ENCODE measurements at regions not wholly inside any gene's neighbourhood (a gene's known extent, or its start where the extent isn't known, plus 50 kb on each side); places are given as distances from the start of the nearest gene placed in this dataset.
A peak's percentile ranks its signal among the peaks of the same experiment; 100 is the strongest.

DNA sequence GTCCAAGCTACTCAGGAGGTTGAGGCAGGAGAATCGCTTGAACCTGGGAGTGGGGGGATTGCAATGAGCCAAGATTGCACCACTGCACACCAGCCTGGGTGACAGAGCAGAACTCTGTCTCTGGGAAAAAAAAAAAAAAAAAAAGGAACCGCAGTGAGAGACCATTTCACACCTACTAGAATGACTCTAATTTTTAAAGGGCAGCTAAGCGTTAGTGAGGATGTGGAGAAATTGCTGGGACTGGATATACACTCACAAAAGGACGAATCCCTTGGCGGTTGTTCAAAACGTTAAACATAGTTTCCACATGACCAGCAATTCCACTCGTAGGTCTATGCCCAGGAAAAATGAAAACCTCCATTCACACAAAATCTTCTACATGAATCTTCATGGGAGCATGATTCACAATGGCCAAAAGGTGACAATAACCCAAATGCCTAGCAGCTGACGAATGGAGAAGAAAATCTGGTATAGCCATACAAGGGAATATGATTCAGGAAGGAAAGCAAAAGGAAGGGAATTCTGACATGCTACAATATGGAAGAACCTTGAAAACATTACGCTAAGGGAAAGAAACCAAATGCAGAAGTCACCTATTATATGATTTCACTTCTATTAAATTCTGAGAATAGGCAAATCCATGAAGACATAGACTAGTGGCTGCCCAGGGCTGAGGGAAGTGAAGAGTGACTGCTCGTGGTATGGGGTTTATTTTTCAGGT, 127.0 kb downstream of the CHSY1 start:
- H3F3A ChIP-seq (ENCODE audit: insufficient read depth, low read length): peaks cover 47% of the 10 kb centered on the region
- no peaks in the 10 kb centered on the region for H3K9me2 ChIP-seq (replicated peaks; ENCODE audit: insufficient read depth, low read length)
- no peak overlapping the region for H3K9ac ChIP-seq (ENCODE audit: low read length)
- no peaks in the 10 kb centered on the region for H3K27me3 ChIP-seq (replicated peaks; ENCODE audit: insufficient read depth, low read length)
- H3K36me3 ChIP-seq (replicated peaks; ENCODE audit: insufficient read depth, low read length): no peaks in the 10 kb centered on the region
- H2AFZ ChIP-seq (ENCODE audit: low read length): no peak overlapping the region
- no peak overlapping the region for H3K4me3 ChIP-seq (ENCODE audit: low read length)
- H4K20me1 ChIP-seq (ENCODE audit: insufficient read depth, low read length): no peaks in the 10 kb centered on the region
- peak overlapping the region; percentile 97; the same call in 1 of the 2 replicates for H3K27ac ChIP-seq (ENCODE audit: low read length)
- H3K9me3 ChIP-seq (replicated peaks; ENCODE audit: insufficient read depth, low read length): no peaks in the 10 kb centered on the region
- no peak for TF ChIP-seq EZH2phosphoT487 (IDR thresholded peaks at IDR 0.05; ENCODE audit: low read length)
- TF ChIP-seq EZH2 (optimal IDR thresholded peaks at IDR 0.05; ENCODE audit: low read depth, low read length): no peak
- TF ChIP-seq, protein P1, sequence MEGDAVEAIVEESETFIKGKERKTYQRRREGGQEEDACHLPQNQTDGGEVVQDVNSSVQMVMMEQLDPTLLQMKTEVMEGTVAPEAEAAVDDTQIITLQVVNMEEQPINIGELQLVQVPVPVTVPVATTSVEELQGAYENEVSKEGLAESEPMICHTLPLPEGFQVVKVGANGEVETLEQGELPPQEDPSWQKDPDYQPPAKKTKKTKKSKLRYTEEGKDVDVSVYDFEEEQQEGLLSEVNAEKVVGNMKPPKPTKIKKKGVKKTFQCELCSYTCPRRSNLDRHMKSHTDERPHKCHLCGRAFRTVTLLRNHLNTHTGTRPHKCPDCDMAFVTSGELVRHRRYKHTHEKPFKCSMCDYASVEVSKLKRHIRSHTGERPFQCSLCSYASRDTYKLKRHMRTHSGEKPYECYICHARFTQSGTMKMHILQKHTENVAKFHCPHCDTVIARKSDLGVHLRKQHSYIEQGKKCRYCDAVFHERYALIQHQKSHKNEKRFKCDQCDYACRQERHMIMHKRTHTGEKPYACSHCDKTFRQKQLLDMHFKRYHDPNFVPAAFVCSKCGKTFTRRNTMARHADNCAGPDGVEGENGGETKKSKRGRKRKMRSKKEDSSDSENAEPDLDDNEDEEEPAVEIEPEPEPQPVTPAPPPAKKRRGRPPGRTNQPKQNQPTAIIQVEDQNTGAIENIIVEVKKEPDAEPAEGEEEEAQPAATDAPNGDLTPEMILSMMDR (IDR thresholded peaks at IDR 0.05; ENCODE audit: low read length): no peak
- no peak for DNase-seq
- H3K4me1 ChIP-seq (ENCODE audit: low read length): peaks cover 69% of the 10 kb centered on the region
- peaks cover 38% of the 10 kb centered on the region for H3K79me2 ChIP-seq (ENCODE audit: low read length)
- H3K4me2 ChIP-seq (ENCODE audit: low read depth, low read length): peak overlapping the region; percentile 10; the same call in 1 of the 2 replicates

DNA sequence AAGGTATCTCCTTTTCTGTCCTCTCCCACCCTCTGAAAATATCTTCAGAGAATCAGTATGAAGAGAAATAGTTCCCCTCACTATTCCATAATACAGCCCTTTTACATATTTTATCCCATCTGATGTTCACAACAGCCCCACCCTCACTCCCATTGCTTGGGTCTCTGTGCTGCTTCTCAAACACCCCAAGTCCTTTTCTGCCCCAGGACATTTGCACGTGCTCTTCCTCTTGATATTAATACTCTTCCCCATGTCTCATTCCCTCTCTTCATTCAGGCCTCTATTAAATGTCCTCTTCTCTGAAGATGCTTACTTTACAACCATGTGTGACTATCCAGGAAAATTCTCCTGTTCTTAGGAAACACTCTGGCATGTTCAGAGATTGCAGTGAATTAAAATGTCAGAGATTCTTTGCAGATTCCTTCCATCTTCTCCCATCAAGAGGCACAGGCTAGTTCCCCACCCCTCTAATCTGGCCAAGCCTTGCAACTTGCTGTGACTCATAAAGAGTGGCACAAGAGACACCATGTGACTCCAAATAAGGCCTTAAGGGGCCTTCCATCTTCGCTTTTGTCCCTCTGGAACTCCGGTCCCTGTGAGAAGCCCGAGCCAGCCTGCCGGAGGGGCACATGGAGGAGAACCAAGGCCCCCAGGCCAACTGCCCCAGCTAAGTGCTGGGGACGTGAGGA, 128.5 kb downstream of the CHSY1 start:
- Histone ChIP-seq H2AFZ (ENCODE audit: low read length) (no peak overlapping the region), H3K9me3 (replicated peaks; ENCODE audit: insufficient read depth, low read length) (no peaks in the 10 kb centered on the region), H3K27ac (ENCODE audit: low read length) (no peak overlapping the region), H3K36me3 (replicated peaks; ENCODE audit: insufficient read depth, low read length) (no peaks in the 10 kb centered on the region), H3K27me3 (replicated peaks; ENCODE audit: insufficient read depth, low read length) (no peaks in the 10 kb centered on the region), H3K4me3 (ENCODE audit: low read length) (no peak overlapping the region), H3K9ac (ENCODE audit: low read length) (no peak overlapping the region), H3F3A (ENCODE audit: insufficient read depth, low read length) (peaks cover 42% of the 10 kb centered on the region), H3K4me2 (ENCODE audit: low read depth, low read length) (no peak overlapping the region), H3K4me1 (ENCODE audit: low read length) (peaks cover 60% of the 10 kb centered on the region), H4K20me1 (ENCODE audit: insufficient read depth, low read length) (no peaks in the 10 kb centered on the region), H3K79me2 (ENCODE audit: low read length) (peaks cover 32% of the 10 kb centered on the region), H3K9me2 (replicated peaks; ENCODE audit: insufficient read depth, low read length) (no peaks in the 10 kb centered on the region)
- TF ChIP-seq, protein P1 (IDR thresholded peaks at IDR 0.05; ENCODE audit: low read length): no peak
- TF ChIP-seq EZH2phosphoT487 (IDR thresholded peaks at IDR 0.05; ENCODE audit: low read length) (no peak), EZH2 (optimal IDR thresholded peaks at IDR 0.05; ENCODE audit: low read depth, low read length) (no peak)
- DNase-seq: no peak

- Histone ChIP-seq H2AFZ (ENCODE audit: low read length) (no peak overlapping the region), H3K4me1 (ENCODE audit: low read length) (peaks cover 54% of the 10 kb centered on the region), H3K9me3 (replicated peaks; ENCODE audit: insufficient read depth, low read length) (no peaks in the 10 kb centered on the region), H3K4me2 (ENCODE audit: low read depth, low read length) (peak overlapping the region; percentile 97), H3K9me2 (replicated peaks; ENCODE audit: insufficient read depth, low read length) (no peaks in the 10 kb centered on the region), H4K20me1 (ENCODE audit: insufficient read depth, low read length) (no peaks in the 10 kb centered on the region), H3K36me3 (replicated peaks; ENCODE audit: insufficient read depth, low read length) (no peaks in the 10 kb centered on the region), H3K79me2 (ENCODE audit: low read length) (peaks cover 30% of the 10 kb centered on the region), H3K27ac (ENCODE audit: low read length) (peak overlapping the region; percentile 47; the same call in 1 of the 2 replicates), H3K27me3 (replicated peaks; ENCODE audit: insufficient read depth, low read length) (no peaks in the 10 kb centered on the region), H3K9ac (ENCODE audit: low read length) (peak overlapping the region; percentile 82; the same call in 1 of the 2 replicates), H3F3A (ENCODE audit: insufficient read depth, low read length) (peaks cover 36% of the 10 kb centered on the region), H3K4me3 (ENCODE audit: low read length) (no peak overlapping the region; the same call in 1 of the 2 replicates)
- TF ChIP-seq, protein P1 (IDR thresholded peaks at IDR 0.05; ENCODE audit: low read length): no peak; the same call in 1 of the 2 replicates
- TF ChIP-seq EZH2phosphoT487 (IDR thresholded peaks at IDR 0.05; ENCODE audit: low read length): no peak
- TF ChIP-seq EZH2 (optimal IDR thresholded peaks at IDR 0.05; ENCODE audit: low read depth, low read length): no peak
- no peak for DNase-seq
Observed at GRCh38 chr15:101122806-101123205, 129.0 kb downstream of the CHSY1 start.

Data from MM.1S (cell line).